H9 (cell line): ENCODE measurements at regions not wholly inside any gene's neighbourhood (a gene's known extent, or its start where the extent isn't known, plus 50 kb on each side); places are given as distances from the start of the nearest gene placed in this dataset.

Experiments
- DNase-seq: peaks from one replicate; pipeline ENCODE4 v3.0.0-alpha.2; 2017
- H2AFZ ChIP-seq: one replicate; pipeline ENCODE4 v1.6.1; 2013; ENCODE audit warnings: mild to moderate bottlenecking, low read length, control low read depth, moderate library complexity
- H2AK5ac ChIP-seq: 2 replicates; pipeline ENCODE4 v1.6.1; 2013; ENCODE audit warnings: low read length, control low read depth, mixed read lengths; ENCODE audit not compliant: insufficient read length
- H2BK120ac ChIP-seq: one replicate; pipeline ENCODE4 v1.6.1; 2013; ENCODE audit warnings: low read depth, mild to moderate bottlenecking, low read length, control low read depth, inconsistent platforms; ENCODE audit not compliant: poor library complexity, severe bottlenecking
- H2BK12ac ChIP-seq: 2 replicates; pipeline ENCODE4 v1.6.1; 2013; ENCODE audit warnings: low read length, control low read depth, mixed read lengths, low read depth; ENCODE audit not compliant: insufficient read length
- H2BK15ac ChIP-seq: 2 replicates; pipeline ENCODE4 v1.6.1; 2013; ENCODE audit warnings: low read depth, low read length, control low read depth
- H2BK20ac ChIP-seq: one replicate; pipeline ENCODE4 v1.6.1; 2013; ENCODE audit warnings: low read depth, mild to moderate bottlenecking, low read length, control low read depth, inconsistent platforms; ENCODE audit not compliant: poor library complexity, severe bottlenecking
- H2BK5ac ChIP-seq: 2 replicates; pipeline ENCODE4 v1.6.1; 2013; ENCODE audit warnings: low read length, control low read depth, mixed read lengths; ENCODE audit not compliant: insufficient read length
- H3K14ac ChIP-seq: 2 replicates; pipeline ENCODE4 v1.6.1; 2013; ENCODE audit warnings: low read length, control low read depth; ENCODE audit not compliant: insufficient read depth
- H3K18ac ChIP-seq: 2 replicates; pipeline ENCODE4 v1.6.1; 2013; ENCODE audit warnings: low read depth, mild to moderate bottlenecking, mixed read lengths, low read length, control low read depth; ENCODE audit not compliant: insufficient read length
- H3K23ac ChIP-seq: 2 replicates; pipeline ENCODE4 v1.6.1; 2013; ENCODE audit warnings: low read length, control low read depth, mixed read lengths, low read depth; ENCODE audit not compliant: insufficient read length
- H3K23me2 ChIP-seq: 2 replicates; pipeline ENCODE4 v1.6.1; 2013; ENCODE audit warnings: low read depth, mild to moderate bottlenecking, mixed read lengths, low read length, control low read depth; ENCODE audit not compliant: insufficient read length, poor library complexity, severe bottlenecking
- H3K27ac ChIP-seq: 2 replicates; pipeline ENCODE4 v1.5.1; 2013; ENCODE audit warnings: low read length, control low read depth, mixed read lengths, low read depth; ENCODE audit not compliant: insufficient read length
- H3K27me3 ChIP-seq: 2 replicates; pipeline ENCODE4 v1.6.1; 2013; ENCODE audit warnings: low read length, control low read depth, inconsistent platforms; ENCODE audit not compliant: insufficient read depth
- H3K4ac ChIP-seq: 2 replicates; pipeline ENCODE4 v1.6.1; 2013; ENCODE audit warnings: low read depth, mild to moderate bottlenecking, control low read depth, inconsistent platforms, low read length, moderate library complexity
- H3K4me1 ChIP-seq: 2 replicates; pipeline ENCODE4 v1.6.1; 2013; ENCODE audit warnings: low read length, control low read depth, inconsistent platforms; ENCODE audit not compliant: insufficient read depth
- H3K4me2 ChIP-seq: 2 replicates; pipeline ENCODE4 v1.6.1; 2013; ENCODE audit warnings: low read length, control low read depth, mixed read lengths; ENCODE audit not compliant: insufficient read length, insufficient read depth
- H3K56ac ChIP-seq: 2 replicates; pipeline ENCODE4 v1.6.1; 2013; ENCODE audit warnings: low read depth, mild to moderate bottlenecking, mixed read lengths, low read length, control low read depth; ENCODE audit not compliant: insufficient read length
- H3K79me1 ChIP-seq: 2 replicates; pipeline ENCODE4 v1.6.1; 2013; ENCODE audit warnings: low read depth, mild to moderate bottlenecking, moderate library complexity, low read length, control low read depth, inconsistent platforms; ENCODE audit not compliant: insufficient read depth, poor library complexity, severe bottlenecking
- H3K79me2 ChIP-seq: 2 replicates; pipeline ENCODE4 v1.6.1; 2013; ENCODE audit warnings: low read length, control low read depth, inconsistent platforms; ENCODE audit not compliant: insufficient read depth
- H3K9ac ChIP-seq: 2 replicates; pipeline ENCODE4 v1.6.1; 2013; ENCODE audit warnings: low read length, control low read depth, mixed read lengths; ENCODE audit not compliant: insufficient read length; ENCODE audit errors: extremely low read depth
- H3K9me3 ChIP-seq: one replicate; pipeline ENCODE4 v1.6.1; 2013; ENCODE audit warnings: low read depth, low read length, inconsistent platforms; ENCODE audit not compliant: control insufficient read depth
- H3T11ph ChIP-seq: one replicate; pipeline ENCODE4 v1.6.1; 2013; ENCODE audit warnings: mild to moderate bottlenecking, low read length, control low read depth, inconsistent platforms
- H4K20me1 ChIP-seq: one replicate; pipeline ENCODE4 v1.6.1; 2013; ENCODE audit not compliant: control insufficient read depth, insufficient read length, insufficient read depth
- H4K5ac ChIP-seq: 2 replicates; pipeline ENCODE4 v1.6.1; 2013; ENCODE audit warnings: low read depth, mild to moderate bottlenecking, mixed read lengths, low read length, control low read depth; ENCODE audit not compliant: insufficient read length
- H4K8ac ChIP-seq: replicated peaks from 2 replicates; pipeline ENCODE4 v1.6.1; 2013; ENCODE audit warnings: low read length, control low read depth, mixed read lengths, low read depth; ENCODE audit not compliant: insufficient read length
- H4K91ac ChIP-seq: 2 replicates; pipeline ENCODE4 v1.6.1; 2013; ENCODE audit warnings: low read depth, mild to moderate bottlenecking, moderate library complexity, mixed read lengths, low read length, control low read depth; ENCODE audit not compliant: insufficient read length
- H3K27ac Mint-ChIP-seq, 3 experiments: 2 replicates in 2 of 3; 3 replicates in 1 of 3; pipeline ENCODE4 v1.8.0; 2020 to 2021; ENCODE audit warnings: mixed read lengths in 3 of 3, mild to moderate bottlenecking in 1 of 3, moderate library complexity in 1 of 3
- H3K27me3 Mint-ChIP-seq: 2 replicates; pipeline ENCODE4 v1.8.0; 2021; ENCODE audit warnings: low read depth, mild to moderate bottlenecking, moderate library complexity, mixed read lengths
- H3K36me3 Mint-ChIP-seq, 3 experiments: 2 replicates in 2 of 3; 3 replicates in 1 of 3; pipeline ENCODE4 v1.8.0; 2020 to 2021; ENCODE audit warnings: low read depth in 3 of 3, mixed read lengths in 3 of 3; ENCODE audit not compliant: insufficient read depth in 1 of 3
- H3K4me1 Mint-ChIP-seq, 2 experiments: 2 replicates each; pipeline ENCODE4 v1.8.0; 2020; ENCODE audit warnings: mixed read lengths in 2 of 2
- H3K4me3 Mint-ChIP-seq, 2 experiments: 2 replicates in 1 of 2; 3 replicates in 1 of 2; pipeline ENCODE4 v1.8.0; 2020 to 2021; ENCODE audit warnings: mild to moderate bottlenecking in 2 of 2, mixed read lengths in 2 of 2, moderate library complexity in 1 of 2
- H3K9me3 Mint-ChIP-seq, 2 experiments: 2 replicates in 1 of 2; 3 replicates in 1 of 2; pipeline ENCODE4 v1.8.0; 2020; ENCODE audit warnings: mild to moderate bottlenecking in 2 of 2, mixed read lengths in 2 of 2, moderate library complexity in 1 of 2
- CTCF ChIP-seq: fragments of 200-600 bp; sonication (generic); conservative IDR thresholded peaks from 3 replicates; pipeline ENCODE4 v1.8.0; 2021; ENCODE audit warnings: antibody characterized with exemption, mild to moderate bottlenecking

GRCh38 chr2:18898271-18898670, 308.9 kb upstream of the NT5C1B start:
- no peak overlapping the region for H2BK120ac ChIP-seq
- Mint-ChIP-seq H3K9me3 (no peaks in the 10 kb centered on the region), H3K27me3 (no peaks in the 10 kb centered on the region; the same call in 1 of the 2 replicates), H3K36me3 (no peaks in the 10 kb centered on the region), H3K4me1 (no peaks in the 10 kb centered on the region), H3K4me3 (no peak overlapping the region), H3K27ac (peak overlapping the region in 1 of 3 experiments; percentile 91; a peak in 2 of 7 replicates)
- H4K8ac ChIP-seq, result no peak overlapping the region
- H2BK5ac ChIP-seq, result no peak overlapping the region
- no peak overlapping the region for H2BK15ac ChIP-seq
- no peak overlapping the region for H4K91ac ChIP-seq
- no peaks in the 10 kb centered on the region for H3K79me1 ChIP-seq
- no peaks in the 10 kb centered on the region for H3K23me2 ChIP-seq
- no peaks in the 10 kb centered on the region for H3K4me1 ChIP-seq
- no peaks in the 10 kb centered on the region for H4K20me1 ChIP-seq
- no peaks in the 10 kb centered on the region for H3K79me2 ChIP-seq
- no peak overlapping the region for H3K4me2 ChIP-seq
- H2AK5ac ChIP-seq, result no peak overlapping the region
- H3K18ac ChIP-seq, result no peak overlapping the region
- no peak overlapping the region for H2AFZ ChIP-seq
- H3K14ac ChIP-seq, result no peak overlapping the region
- H2BK12ac ChIP-seq, result no peak overlapping the region
- H3K27ac ChIP-seq, result no peak overlapping the region
- H3K9ac ChIP-seq, result no peak overlapping the region
- H3K9me3 ChIP-seq, result no peaks in the 10 kb centered on the region
- no peak for DNase-seq
- no peak overlapping the region for H3K4ac ChIP-seq
- no peak overlapping the region for H3K56ac ChIP-seq
- no peak overlapping the region for H4K5ac ChIP-seq
- no peak overlapping the region for H3K23ac ChIP-seq
- no peak overlapping the region for H2BK20ac ChIP-seq
- H3T11ph ChIP-seq, result no peak overlapping the region
- no peaks in the 10 kb centered on the region for H3K27me3 ChIP-seq
- TF ChIP-seq CTCF, result no peak
